Large intestine (tissue), 3 donors: ENCODE measurements at regions not wholly inside any gene's neighbourhood (a gene's known extent, or its start where the extent isn't known, plus 50 kb on each side); places are given as distances from the start of the nearest gene placed in this dataset.

ENCODE experiments used
- DNase-seq, 2 donors: peaks; one replicate each; pipeline versions ENCODE4 v3.0.0 to v3.0.0-alpha.2; 2013
- H3K27ac ChIP-seq: one replicate; pipeline ENCODE4 v1.5.1; 2013; ENCODE audit warnings: low read length
- H3K27me3 ChIP-seq: 2 replicates; pipeline ENCODE4 v1.6.1; 2013; ENCODE audit warnings: low read length; ENCODE audit not compliant: control insufficient read depth, insufficient read depth
- H3K36me3 ChIP-seq: 2 replicates; pipeline ENCODE4 v1.6.1; 2013; ENCODE audit warnings: low read length; ENCODE audit not compliant: control insufficient read depth, insufficient read depth
- H3K4me1 ChIP-seq: one replicate; pipeline ENCODE4 v1.6.1; 2013; ENCODE audit warnings: low read length; ENCODE audit not compliant: control insufficient read depth, insufficient read depth
- H3K4me3 ChIP-seq: one replicate; pipeline ENCODE4 v1.5.1; 2013; ENCODE audit warnings: low read length
- H3K9me3 ChIP-seq: one replicate; pipeline ENCODE4 v1.6.1; 2013; ENCODE audit warnings: mild to moderate bottlenecking, low read depth, low read length, moderate library complexity; ENCODE audit not compliant: control insufficient read depth
- WGBS: methylation state at CpG from one replicate; pipeline ENCODE4 v1.1.5; 2013; ENCODE audit warnings: low lambda C conversion rate; ENCODE audit not compliant: insufficient coverage; 5-methylcytosine and 5-hydroxymethylcytosine counted together

- DNase-seq = no peak
- Histone ChIP-seq H3K27me3 (no peaks in the 10 kb centered on the region), H3K4me1 (no peaks in the 10 kb centered on the region), H3K36me3 (no peaks in the 10 kb centered on the region), H3K27ac (no peak overlapping the region), H3K9me3 (peaks cover 4% of the 10 kb centered on the region), H3K4me3 (no peak overlapping the region)
- no CpG with 5 or more reads among the region's 4 CpGs for WGBS
Observed at GRCh38 chr1:10951961-10952360, 60.5 kb upstream of the TARDBP start.

- H3K4me1 ChIP-seq = no peaks in the 10 kb centered on the region
- H3K9me3 ChIP-seq = peaks cover 4% of the 10 kb centered on the region
- no peaks in the 10 kb centered on the region for H3K36me3 ChIP-seq
- no peak for DNase-seq
- peaks cover 2% of the 10 kb centered on the region for H3K27me3 ChIP-seq
- WGBS = no CpG with 5 or more reads among the region's 12 CpGs
- no peak overlapping the region for H3K27ac ChIP-seq
- H3K4me3 ChIP-seq = no peak overlapping the region
Observed at GRCh38 chr1:10953505-10954193, 58.8 kb upstream of the TARDBP start.

- H3K4me3 ChIP-seq = no peak overlapping the region
- no peak for DNase-seq
- H3K27ac ChIP-seq = no peak overlapping the region
- H3K27me3 ChIP-seq = peaks cover 2% of the 10 kb centered on the region
- peaks cover 4% of the 10 kb centered on the region for H3K9me3 ChIP-seq
- peaks cover 4% of the 10 kb centered on the region for H3K4me1 ChIP-seq
- WGBS = no CpG with 5 or more reads among the region's 15 CpGs
- H3K36me3 ChIP-seq = no peaks in the 10 kb centered on the region
Observed at GRCh38 chr1:10957133-10957532, 55.3 kb upstream of the TARDBP start.

- DNase-seq = no peak
- Histone ChIP-seq H3K4me1 (peaks cover 4% of the 10 kb centered on the region), H3K36me3 (no peaks in the 10 kb centered on the region), H3K27ac (no peak overlapping the region), H3K9me3 (peaks cover 4% of the 10 kb centered on the region), H3K4me3 (no peak overlapping the region), H3K27me3 (peaks cover 2% of the 10 kb centered on the region)
- WGBS = 30% methylated on average over 2 of the region's 10 CpGs
Observed at GRCh38 chr1:10958614-10959013, 53.8 kb upstream of the TARDBP start.

GRCh38 chr1:10960411-10961299, 51.8 kb upstream of the TARDBP start:
- DNase-seq = peak; percentile 56 to 59
- WGBS = 100% methylated on average over 1 of the region's 45 CpGs

GRCh38 chr1:10961300-10961833, 51.1 kb upstream of the TARDBP start:
- Histone ChIP-seq H3K9me3 (no peaks in the 10 kb centered on the region), H3K36me3 (no peaks in the 10 kb centered on the region), H3K4me1 (peaks cover 4% of the 10 kb centered on the region), H3K27ac (no peak overlapping the region), H3K4me3 (no peak overlapping the region), H3K27me3 (peaks cover 2% of the 10 kb centered on the region)
- no peak for DNase-seq
- WGBS = no CpG with 5 or more reads among the region's 13 CpGs

More at GRCh38 chr1:10960411-10961299, 51.8 kb upstream of the TARDBP start:
- Histone ChIP-seq H3K9me3 (no peaks in the 10 kb centered on the region), H3K27me3 (peaks cover 2% of the 10 kb centered on the region), H3K27ac (no peak overlapping the region), H3K36me3 (no peaks in the 10 kb centered on the region), H3K4me3 (no peak overlapping the region), H3K4me1 (peaks cover 4% of the 10 kb centered on the region)

GRCh38 chr1:10962483-10962882, 50.0 kb upstream of the TARDBP start:
- no CpG with 5 or more reads among the region's 4 CpGs for WGBS
- H3K9me3 ChIP-seq = no peaks in the 10 kb centered on the region
- no peak overlapping the region for H3K27ac ChIP-seq
- H3K36me3 ChIP-seq = no peaks in the 10 kb centered on the region
- H3K4me3 ChIP-seq = no peak overlapping the region
- H3K27me3 ChIP-seq = peaks cover 2% of the 10 kb centered on the region
- DNase-seq = no peak
- H3K4me1 ChIP-seq = peaks cover 4% of the 10 kb centered on the region
